ENCODE measurements at regions not wholly inside any gene's neighbourhood (a gene's known extent, or its start where the extent isn't known, plus 50 kb on each side); places are given as distances from the start of the nearest gene placed in this dataset.

- H3K27ac ChIP-seq: no peak overlapping the region
- WGBS, 2 donors (ENCODE audit: low coverage in 1 of 2): 43 to 93% methylated on average over 1 to 3 of the region's 3 CpGs
- H3K9me3 ChIP-seq: peaks cover 0 to 20% (median 0%) of the 10 kb centered on the region in 3 donors
- no peaks in the 10 kb centered on the region for H3K36me3 ChIP-seq
- TF ChIP-seq, protein P1, sequence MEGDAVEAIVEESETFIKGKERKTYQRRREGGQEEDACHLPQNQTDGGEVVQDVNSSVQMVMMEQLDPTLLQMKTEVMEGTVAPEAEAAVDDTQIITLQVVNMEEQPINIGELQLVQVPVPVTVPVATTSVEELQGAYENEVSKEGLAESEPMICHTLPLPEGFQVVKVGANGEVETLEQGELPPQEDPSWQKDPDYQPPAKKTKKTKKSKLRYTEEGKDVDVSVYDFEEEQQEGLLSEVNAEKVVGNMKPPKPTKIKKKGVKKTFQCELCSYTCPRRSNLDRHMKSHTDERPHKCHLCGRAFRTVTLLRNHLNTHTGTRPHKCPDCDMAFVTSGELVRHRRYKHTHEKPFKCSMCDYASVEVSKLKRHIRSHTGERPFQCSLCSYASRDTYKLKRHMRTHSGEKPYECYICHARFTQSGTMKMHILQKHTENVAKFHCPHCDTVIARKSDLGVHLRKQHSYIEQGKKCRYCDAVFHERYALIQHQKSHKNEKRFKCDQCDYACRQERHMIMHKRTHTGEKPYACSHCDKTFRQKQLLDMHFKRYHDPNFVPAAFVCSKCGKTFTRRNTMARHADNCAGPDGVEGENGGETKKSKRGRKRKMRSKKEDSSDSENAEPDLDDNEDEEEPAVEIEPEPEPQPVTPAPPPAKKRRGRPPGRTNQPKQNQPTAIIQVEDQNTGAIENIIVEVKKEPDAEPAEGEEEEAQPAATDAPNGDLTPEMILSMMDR (IDR thresholded peaks at IDR 0.05): no peak
- no peak for TF ChIP-seq POLR2A (IDR thresholded peaks at IDR 0.05)
- no peak for TF ChIP-seq POLR2AphosphoS5 (IDR thresholded peaks at IDR 0.05)
- no peak for TF ChIP-seq EP300 (IDR thresholded peaks at IDR 0.05)
- no peaks in the 10 kb centered on the region for H3K27me3 ChIP-seq
- no peak for ATAC-seq
- no peak overlapping the region for H3K4me3 ChIP-seq
- no peaks in the 10 kb centered on the region for H3K4me1 ChIP-seq
Measured at GRCh38 chr7:68760556-68760955, 837.7 kb upstream of the AUTS2 start.

DNA sequence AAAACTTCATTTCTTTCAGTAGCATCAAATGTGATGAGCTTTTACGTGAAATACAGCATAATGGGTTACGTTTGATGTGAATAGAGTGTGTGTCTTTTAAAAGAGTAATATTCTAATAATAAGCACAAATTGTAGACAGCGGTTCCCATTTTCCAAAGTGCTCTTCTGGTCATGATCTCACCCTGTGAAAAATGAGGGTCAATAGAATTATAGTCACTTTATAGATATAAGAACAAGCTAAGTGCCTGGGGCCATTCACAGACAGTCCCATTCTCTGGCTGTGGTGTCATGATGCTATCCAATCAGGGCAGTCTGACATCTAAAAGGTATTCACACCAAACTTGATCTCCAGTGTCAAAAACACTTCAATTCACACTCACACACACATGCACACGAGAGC lies 830.8 kb upstream of the AUTS2 start:
- Histone ChIP-seq H3K27ac (no peak overlapping the region), H3K4me3 (no peak overlapping the region), H3K27me3 (no peaks in the 10 kb centered on the region), H3K9me3 (peaks cover 0 to 13% (median 0%) of the 10 kb centered on the region in 3 donors), H3K4me1 (peaks cover 0 to 6% (median 0%) of the 10 kb centered on the region in 3 donors), H3K36me3 (no peaks in the 10 kb centered on the region)
- WGBS, 2 donors (ENCODE audit: low coverage in 1 of 2): 51 to 94% methylated on average over 3 to 4 of the region's 4 CpGs
- TF ChIP-seq POLR2A (IDR thresholded peaks at IDR 0.05): no peak
- TF ChIP-seq, protein P1 (IDR thresholded peaks at IDR 0.05): no peak
- no peak for TF ChIP-seq POLR2AphosphoS5 (IDR thresholded peaks at IDR 0.05)
- no peak for TF ChIP-seq EP300 (IDR thresholded peaks at IDR 0.05)
- no peak for ATAC-seq

GRCh38 chr7:68770649-68771048 lies 827.6 kb upstream of the AUTS2 start:
- H3K27ac ChIP-seq: no peak overlapping the region
- H3K4me3 ChIP-seq: no peak overlapping the region
- H3K36me3 ChIP-seq: no peaks in the 10 kb centered on the region
- no peak for TF ChIP-seq POLR2A (IDR thresholded peaks at IDR 0.05)
- TF ChIP-seq EP300 (IDR thresholded peaks at IDR 0.05): no peak
- TF ChIP-seq POLR2AphosphoS5 (IDR thresholded peaks at IDR 0.05): no peak
- TF ChIP-seq, protein P1 (IDR thresholded peaks at IDR 0.05): no peak
- no peaks in the 10 kb centered on the region for H3K9me3 ChIP-seq
- H3K4me1 ChIP-seq: peaks cover 0 to 6% (median 0%) of the 10 kb centered on the region in 3 donors
- H3K27me3 ChIP-seq: no peaks in the 10 kb centered on the region
- ATAC-seq: no peak
- WGBS, 2 donors (ENCODE audit: low coverage in 1 of 2): 40% methylated on average over 2 of the region's 6 CpGs; no CpG with 5 or more reads in 1 of the 2 donors

DNA sequence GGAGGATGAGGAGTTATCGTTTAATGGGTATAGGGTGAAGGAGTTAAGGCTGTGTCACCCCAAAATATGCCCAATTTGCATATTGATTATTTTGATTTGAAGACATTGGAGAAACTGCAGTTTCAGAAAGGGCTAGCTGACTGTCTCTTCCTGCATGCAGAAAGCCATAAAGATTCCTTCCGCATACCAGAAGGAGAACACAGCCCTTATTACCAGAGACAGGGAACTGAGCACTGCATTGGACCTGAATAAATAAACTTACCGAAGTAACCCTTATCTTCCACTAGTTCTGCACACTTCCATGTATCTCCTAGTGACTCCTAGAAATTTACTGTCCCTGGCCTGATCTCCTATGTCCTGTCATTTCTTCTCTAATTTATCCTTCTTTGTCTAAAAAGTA lies 821.9 kb upstream of the AUTS2 start:
- Histone ChIP-seq H3K4me3 (no peak overlapping the region), H3K27me3 (no peaks in the 10 kb centered on the region), H3K9me3 (no peaks in the 10 kb centered on the region), H3K36me3 (no peaks in the 10 kb centered on the region), H3K27ac (no peak overlapping the region), H3K4me1 (no peaks in the 10 kb centered on the region)
- TF ChIP-seq, protein P1 (IDR thresholded peaks at IDR 0.05): no peak
- TF ChIP-seq POLR2AphosphoS5 (IDR thresholded peaks at IDR 0.05) (no peak), POLR2A (IDR thresholded peaks at IDR 0.05) (no peak), EP300 (IDR thresholded peaks at IDR 0.05) (no peak)
- WGBS, 2 donors (ENCODE audit: low coverage in 1 of 2): 61 to 72% methylated on average over 3 of the region's 3 CpGs
- ATAC-seq: no peak

- no peaks in the 10 kb centered on the region for H3K9me3 ChIP-seq
- 60 to 100% methylated on average over 1 to 3 of the region's 3 CpGs for WGBS, 2 donors (ENCODE audit: low coverage in 1 of 2)
- H3K4me3 ChIP-seq: no peak overlapping the region
- no peaks in the 10 kb centered on the region for H3K4me1 ChIP-seq
- no peak for ATAC-seq
- H3K36me3 ChIP-seq: no peaks in the 10 kb centered on the region
- no peak overlapping the region for H3K27ac ChIP-seq
- H3K27me3 ChIP-seq: no peaks in the 10 kb centered on the region
- TF ChIP-seq POLR2AphosphoS5 (IDR thresholded peaks at IDR 0.05) (no peak), EP300 (IDR thresholded peaks at IDR 0.05) (no peak), POLR2A (IDR thresholded peaks at IDR 0.05) (no peak)
- TF ChIP-seq, protein P1 (IDR thresholded peaks at IDR 0.05): no peak
Measured at GRCh38 chr7:68783684-68784083, 814.6 kb upstream of the AUTS2 start.

Data from gastroesophageal sphincter (tissue), 4 donors.